ENCODE measurements at regions not wholly inside any gene's neighbourhood (a gene's known extent, or its start where the extent isn't known, plus 50 kb on each side); places are given as distances from the start of the nearest gene placed in this dataset.
A peak's percentile ranks its signal among the peaks of the same experiment; 100 is the strongest.

- no peak for TF ChIP-seq CTCF (conservative IDR thresholded peaks at IDR 0.05; ENCODE audit: low read depth, low read length)
- no peak for DNase-seq (ENCODE audit: low read depth)
- no peak overlapping the region for H3K4me3 ChIP-seq (ENCODE audit: low read depth, low read length)
Measured at GRCh38 chr2:194214192-194214591, 1442.8 kb upstream of the SLC39A10 start.

GRCh38 chr2:194205568-194206227 lies 1451.3 kb upstream of the SLC39A10 start:
- no peak for TF ChIP-seq CTCF (conservative IDR thresholded peaks at IDR 0.05; ENCODE audit: low read depth, low read length)
- H3K4me3 ChIP-seq (ENCODE audit: low read depth, low read length) = no peak overlapping the region
- no peak for DNase-seq (ENCODE audit: low read depth)

GRCh38 chr2:194203898-194204297 lies 1453.1 kb upstream of the SLC39A10 start:
- DNase-seq (ENCODE audit: low read depth) = no peak

GRCh38 chr2:194182888-194183287 lies 1474.1 kb upstream of the SLC39A10 start:
- no peak for TF ChIP-seq CTCF (conservative IDR thresholded peaks at IDR 0.05; ENCODE audit: low read depth, low read length)
- DNase-seq (ENCODE audit: low read depth) = no peak
- no peak overlapping the region for H3K4me3 ChIP-seq (ENCODE audit: low read depth, low read length)

More at GRCh38 chr2:194203898-194204297, 1453.1 kb upstream of the SLC39A10 start:
- no peak overlapping the region for H3K4me3 ChIP-seq (ENCODE audit: low read depth, low read length)
- TF ChIP-seq CTCF (conservative IDR thresholded peaks at IDR 0.05; ENCODE audit: low read depth, low read length) = no peak

GRCh38 chr2:194176134-194176533 lies 1480.9 kb upstream of the SLC39A10 start:
- no peak overlapping the region for H3K4me3 ChIP-seq (ENCODE audit: low read depth, low read length)
- DNase-seq (ENCODE audit: low read depth) = no peak
- no peak for TF ChIP-seq CTCF (conservative IDR thresholded peaks at IDR 0.05; ENCODE audit: low read depth, low read length)

- no peak overlapping the region for H3K4me3 ChIP-seq (ENCODE audit: low read depth, low read length)
- DNase-seq (ENCODE audit: low read depth) = peak; percentile 3
- TF ChIP-seq CTCF (conservative IDR thresholded peaks at IDR 0.05; ENCODE audit: low read depth, low read length) = peak; percentile 80
Measured at GRCh38 chr2:194166818-194167217, 1490.2 kb upstream of the SLC39A10 start.

- no peak for TF ChIP-seq CTCF (conservative IDR thresholded peaks at IDR 0.05; ENCODE audit: low read depth, low read length)
- DNase-seq (ENCODE audit: low read depth) = no peak
Measured at GRCh38 chr2:194155431-194155830, 1501.6 kb upstream of the SLC39A10 start.

More at GRCh38 chr2:194155431-194155830, 1501.6 kb upstream of the SLC39A10 start:
- H3K4me3 ChIP-seq (ENCODE audit: low read depth, low read length) = no peak overlapping the region
